GM12892 (cell line): ENCODE measurements at regions not wholly inside any gene's neighbourhood (a gene's known extent, or its start where the extent isn't known, plus 50 kb on each side); places are given as distances from the start of the nearest gene placed in this dataset.

Experiments used
- POLR2A ChIP-seq: IDR thresholded peaks from 2 replicates; pipeline ENCODE4 v1.6.1; 2011; ENCODE audit warnings: low read depth, low read length, control low read depth
- POLR2AphosphoS5 ChIP-seq: IDR thresholded peaks from 2 replicates; pipeline ENCODE4 v1.6.1; 2011; ENCODE audit warnings: low read depth, low read length, control low read depth

DNA sequence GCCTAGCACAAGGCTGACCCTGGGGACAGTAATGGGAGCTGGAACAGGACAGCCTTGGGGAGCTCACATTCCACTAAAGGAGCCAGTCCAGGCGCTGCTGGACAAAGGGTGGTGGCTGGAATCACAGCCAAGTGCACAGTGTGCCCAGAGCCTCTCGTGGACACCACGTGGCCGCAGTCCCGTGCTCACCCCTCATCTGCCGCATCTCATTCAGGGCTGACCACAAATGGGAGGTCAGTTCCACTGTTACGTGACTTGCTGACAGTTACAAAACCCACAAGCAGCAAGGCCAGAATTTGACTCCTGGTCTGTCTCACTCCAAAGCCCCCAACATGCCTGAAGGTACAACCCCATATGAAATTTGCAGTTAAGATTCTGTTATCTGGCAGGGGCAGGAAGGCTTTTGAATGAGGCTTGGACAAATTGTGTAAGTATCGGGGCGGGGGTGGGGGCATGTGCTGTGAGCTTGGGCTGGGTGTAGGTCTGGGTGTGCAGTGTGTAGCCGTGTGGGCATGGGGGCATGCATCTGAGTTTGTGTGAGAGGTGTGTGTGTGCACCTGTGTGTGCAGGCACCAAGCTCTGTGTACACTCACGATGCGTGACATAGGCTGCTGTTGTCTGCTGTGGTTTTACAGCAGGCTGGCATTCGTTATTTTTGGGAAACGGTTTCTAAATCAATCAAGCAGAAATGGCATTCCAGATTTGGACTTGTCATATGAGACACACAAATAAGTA is 301.7 kb downstream of the BRD1 start:
- TF ChIP-seq POLR2A (no peak), POLR2AphosphoS5 (no peak)
